ENCODE measurements at regions not wholly inside any gene's neighbourhood (a gene's known extent, or its start where the extent isn't known, plus 50 kb on each side); places are given as distances from the start of the nearest gene placed in this dataset.
"Not testable (repeated sequence)": the region's sequence is repeated elsewhere in the genome, so short reads cannot be mapped to it uniquely, and the experiment has no call there.

- H3K36me3 ChIP-seq; H3K4me3 ChIP-seq; H3K27ac ChIP-seq; H3K9me3 ChIP-seq; H3K27me3 ChIP-seq; H3K4me1 ChIP-seq; intact Hi-C loops (cut with DNase I); DNase-seq: not testable (repeated sequence)
- WGBS, 2 donors = 91 to 100% methylated on average over 1 of the region's 1 CpG
These were observed 97.7 kb downstream of the ARHGAP11B start for GRCh38 chr15:30723540-30724175.

GRCh38 chr15:30729880-30730590 is 104.1 kb downstream of the ARHGAP11B start:
- H3K27me3 ChIP-seq; H3K4me1 ChIP-seq; H3K9me3 ChIP-seq; DNase-seq; intact Hi-C loops (cut with DNase I); H3K36me3 ChIP-seq; H3K4me3 ChIP-seq; H3K27ac ChIP-seq: not testable (repeated sequence)
- 75 to 86% methylated on average over 2 of the region's 2 CpGs for WGBS, 2 donors

- H3K4me1 ChIP-seq; H3K27me3 ChIP-seq; H3K27ac ChIP-seq; intact Hi-C loops (cut with DNase I); DNase-seq; H3K9me3 ChIP-seq; H3K4me3 ChIP-seq: not testable (repeated sequence)
- peaks cover 0 to 11% (median 0%) of the 10 kb centered on the region in 3 donors for H3K36me3 ChIP-seq
- 72 to 97% methylated on average over 3 of the region's 3 CpGs for WGBS, 2 donors
These were observed 104.7 kb downstream of the ARHGAP11B start for GRCh38 chr15:30730633-30731032.

GRCh38 chr15:30732100-30732499 is 106.2 kb downstream of the ARHGAP11B start:
- H3K4me3 ChIP-seq; H3K27me3 ChIP-seq; intact Hi-C loops (cut with DNase I); H3K27ac ChIP-seq; H3K4me1 ChIP-seq; H3K9me3 ChIP-seq; DNase-seq: not testable (repeated sequence)
- WGBS, 2 donors = 73 to 86% methylated on average over 4 of the region's 4 CpGs
- peaks cover 0 to 13% (median 0%) of the 10 kb centered on the region in 3 donors for H3K36me3 ChIP-seq

GRCh38 chr15:30735884-30736564 is 110.1 kb downstream of the ARHGAP11B start:
- 70 to 93% methylated on average over 5 to 8 of the region's 10 CpGs for WGBS, 2 donors

GRCh38 chr15:30742796-30743195 is 116.9 kb downstream of the ARHGAP11B start:
- H3K27ac ChIP-seq; H3K27me3 ChIP-seq; H3K9me3 ChIP-seq; DNase-seq; H3K36me3 ChIP-seq; intact Hi-C loops (cut with DNase I); H3K4me1 ChIP-seq; H3K4me3 ChIP-seq: not testable (repeated sequence)
- 82 to 88% methylated on average over 3 of the region's 3 CpGs for WGBS, 2 donors

More at GRCh38 chr15:30735884-30736564, 110.1 kb downstream of the ARHGAP11B start:
- H3K27me3 ChIP-seq; DNase-seq; intact Hi-C loops (cut with DNase I); H3K4me1 ChIP-seq; H3K4me3 ChIP-seq; H3K27ac ChIP-seq; H3K9me3 ChIP-seq: not testable (repeated sequence)
- peaks cover 0 to 11% (median 0%) of the 10 kb centered on the region in 3 donors for H3K36me3 ChIP-seq

- H3K36me3 ChIP-seq; DNase-seq; H3K27me3 ChIP-seq; H3K9me3 ChIP-seq; intact Hi-C loops (cut with DNase I); H3K4me1 ChIP-seq; H3K27ac ChIP-seq; H3K4me3 ChIP-seq: not testable (repeated sequence)
- WGBS, 2 donors = 100% methylated on average over 1 of the region's 1 CpG; no CpG with 5 or more reads in 1 of the 2 donors
These were observed 123.1 kb downstream of the ARHGAP11B start for GRCh38 chr15:30749048-30749447.

- no CpG with 5 or more reads among the region's 7 CpGs for whole genome bisulfite sequencing, 2 donors
These were observed 129.2 kb downstream of the ARHGAP11B start for GRCh38 chr15:30755036-30755687.

GRCh38 chr15:30760633-30761032 is 134.7 kb downstream of the ARHGAP11B start:
- WGBS, 2 donors = 85 to 94% methylated on average over 3 to 5 of the region's 5 CpGs
- intact Hi-C loops (cut with DNase I); H3K27ac ChIP-seq; H3K36me3 ChIP-seq; DNase-seq; H3K27me3 ChIP-seq; H3K9me3 ChIP-seq; H3K4me1 ChIP-seq; H3K4me3 ChIP-seq: not testable (repeated sequence)

More at GRCh38 chr15:30755036-30755687, 129.2 kb downstream of the ARHGAP11B start:
- H3K27me3 ChIP-seq; H3K9me3 ChIP-seq; DNase-seq; H3K4me3 ChIP-seq; H3K36me3 ChIP-seq; H3K27ac ChIP-seq; H3K4me1 ChIP-seq; intact Hi-C loops (cut with DNase I): not testable (repeated sequence)
- peak in 1 of 6 experiments; percentile 39 for TF ChIP-seq CTCF (IDR thresholded peaks at IDR 0.05)

GRCh38 chr15:30761365-30761764 is 135.4 kb downstream of the ARHGAP11B start:
- 71 to 84% methylated on average over 1 to 2 of the region's 4 CpGs for WGBS, 2 donors
- DNase-seq; intact Hi-C loops (cut with DNase I); H3K27me3 ChIP-seq; H3K4me1 ChIP-seq; H3K36me3 ChIP-seq; H3K4me3 ChIP-seq; H3K9me3 ChIP-seq; H3K27ac ChIP-seq: not testable (repeated sequence)

GRCh38 chr15:30769390-30770124 is 134.2 kb upstream of the FAN1 start:
- intact Hi-C loops (cut with DNase I); H3K9me3 ChIP-seq; H3K27me3 ChIP-seq; H3K4me1 ChIP-seq; DNase-seq; H3K4me3 ChIP-seq; H3K36me3 ChIP-seq; H3K27ac ChIP-seq: not testable (repeated sequence)
- WGBS, 2 donors = 81 to 91% methylated on average over 11 to 12 of the region's 12 CpGs

Measured in esophagus squamous epithelium (tissue), 5 donors.